Fibroblast of the aortic adventitia (primary cell): ENCODE measurements at regions not wholly inside any gene's neighbourhood (a gene's known extent, or its start where the extent isn't known, plus 50 kb on each side); places are given as distances from the start of the nearest gene placed in this dataset.

Experiments used
- DNase-seq: peaks from one replicate; pipeline ENCODE4 v3.0.0-alpha.2; 2010; ENCODE audit warnings: low read depth
- H3K4me3 ChIP-seq: 2 replicates; pipeline ENCODE4 v1.5.1; 2011; ENCODE audit warnings: low read depth, mild to moderate bottlenecking, control low read depth, low read length, moderate library complexity
- TF ChIP-seq, protein P1 (sequence below): IDR thresholded peaks from 2 replicates; pipeline ENCODE4 v1.5.1; 2011; ENCODE audit warnings: mild to moderate bottlenecking, low read length, control low read depth, inconsistent platforms; ENCODE audit not compliant: insufficient read depth

DNA sequence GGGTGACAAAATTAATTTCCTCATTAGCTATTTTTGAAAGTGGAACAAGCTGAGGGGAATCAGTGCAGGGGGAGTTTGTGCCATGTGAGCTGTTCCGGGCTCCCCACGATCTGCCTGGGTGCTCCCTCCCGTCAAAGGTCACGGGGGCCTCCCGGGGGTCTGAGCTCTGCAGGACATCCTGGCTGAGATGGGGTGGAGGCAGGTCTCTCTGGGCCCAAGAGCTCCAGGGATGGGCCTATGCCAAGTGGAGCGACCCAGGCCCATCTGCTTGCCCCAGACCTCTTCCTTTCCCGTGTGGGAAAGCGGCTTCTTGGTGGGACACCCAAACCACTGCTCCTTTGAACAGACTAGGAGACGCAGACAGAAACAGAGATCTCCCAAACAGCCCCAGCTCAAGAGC lies 143.3 kb upstream of the ID2 start:
- TF ChIP-seq, protein P1, sequence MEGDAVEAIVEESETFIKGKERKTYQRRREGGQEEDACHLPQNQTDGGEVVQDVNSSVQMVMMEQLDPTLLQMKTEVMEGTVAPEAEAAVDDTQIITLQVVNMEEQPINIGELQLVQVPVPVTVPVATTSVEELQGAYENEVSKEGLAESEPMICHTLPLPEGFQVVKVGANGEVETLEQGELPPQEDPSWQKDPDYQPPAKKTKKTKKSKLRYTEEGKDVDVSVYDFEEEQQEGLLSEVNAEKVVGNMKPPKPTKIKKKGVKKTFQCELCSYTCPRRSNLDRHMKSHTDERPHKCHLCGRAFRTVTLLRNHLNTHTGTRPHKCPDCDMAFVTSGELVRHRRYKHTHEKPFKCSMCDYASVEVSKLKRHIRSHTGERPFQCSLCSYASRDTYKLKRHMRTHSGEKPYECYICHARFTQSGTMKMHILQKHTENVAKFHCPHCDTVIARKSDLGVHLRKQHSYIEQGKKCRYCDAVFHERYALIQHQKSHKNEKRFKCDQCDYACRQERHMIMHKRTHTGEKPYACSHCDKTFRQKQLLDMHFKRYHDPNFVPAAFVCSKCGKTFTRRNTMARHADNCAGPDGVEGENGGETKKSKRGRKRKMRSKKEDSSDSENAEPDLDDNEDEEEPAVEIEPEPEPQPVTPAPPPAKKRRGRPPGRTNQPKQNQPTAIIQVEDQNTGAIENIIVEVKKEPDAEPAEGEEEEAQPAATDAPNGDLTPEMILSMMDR = no peak
- DNase-seq = no peak
- no peak overlapping the region for H3K4me3 ChIP-seq

DNA sequence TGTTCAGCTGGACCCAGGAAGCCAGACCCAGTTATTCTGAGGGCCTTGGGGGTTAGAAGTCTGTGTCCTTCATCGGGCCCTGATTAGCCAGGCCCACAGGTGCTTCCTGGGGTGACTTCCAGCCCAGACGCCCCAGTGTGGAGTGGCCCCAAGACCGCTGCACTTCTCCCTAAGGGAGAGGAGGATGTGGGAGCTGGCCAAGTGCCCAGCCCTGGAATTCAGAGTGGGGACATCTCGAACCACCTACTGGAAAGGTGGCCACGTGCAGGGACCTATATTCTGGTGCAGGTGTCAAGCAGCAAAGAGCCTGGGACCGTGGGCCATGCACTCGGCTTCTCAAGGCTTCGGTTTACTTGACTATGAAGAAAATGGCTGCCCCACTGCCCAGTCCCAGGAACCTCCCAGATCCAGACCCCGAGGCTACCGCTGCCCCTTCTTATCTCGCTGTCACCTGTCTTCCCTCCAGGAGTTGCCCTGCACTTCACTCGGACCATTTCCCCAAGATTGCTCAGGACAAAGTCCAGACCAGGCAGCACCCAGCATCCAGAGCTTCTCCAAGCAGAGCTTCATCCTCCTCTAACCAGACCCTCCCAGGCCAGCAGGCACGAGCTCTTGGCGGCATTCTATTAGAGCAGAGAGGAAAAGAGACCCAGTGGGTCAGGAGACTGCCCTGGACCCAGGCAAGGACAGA lies 142.8 kb upstream of the ID2 start:
- TF ChIP-seq, protein P1 = no peak
- no peak for DNase-seq
- H3K4me3 ChIP-seq = no peak overlapping the region

DNA sequence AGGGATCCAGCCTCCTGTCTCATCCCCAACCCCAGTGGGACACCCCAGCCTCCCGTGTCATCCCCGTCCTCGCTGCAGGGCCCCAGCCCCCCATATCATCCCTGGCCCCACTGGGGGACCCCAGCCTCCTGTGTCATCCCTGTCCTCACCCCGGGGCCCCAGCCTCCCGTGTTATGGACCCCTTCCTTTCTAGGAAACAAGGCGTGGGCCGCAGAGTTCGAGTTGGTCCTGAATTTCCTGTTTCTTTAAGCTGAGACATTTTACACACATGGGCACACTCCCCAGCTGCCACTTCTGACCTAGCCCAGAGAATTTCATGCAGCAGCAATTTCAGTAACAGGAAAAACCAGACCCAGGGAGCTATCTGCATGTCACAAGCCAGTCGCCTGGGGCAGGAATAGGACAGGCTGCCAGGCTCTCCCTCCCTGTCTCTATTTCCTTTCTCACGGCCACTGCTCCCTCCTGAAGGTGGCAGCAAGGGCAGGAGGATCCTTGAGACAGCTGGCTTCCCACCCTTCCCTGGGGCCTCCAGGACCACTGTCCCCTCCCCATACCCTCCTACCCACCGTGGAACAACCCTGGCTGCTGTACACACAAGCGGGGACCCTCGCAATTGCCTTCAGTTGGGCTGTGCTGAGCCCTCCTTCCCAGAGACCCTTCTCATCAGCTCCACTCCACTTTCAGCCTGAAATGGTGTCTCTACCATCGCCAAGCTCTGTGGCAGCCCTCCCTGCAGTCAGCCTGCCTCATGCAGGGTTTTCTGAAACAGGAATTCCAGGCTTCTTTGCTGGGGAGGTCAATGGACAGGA lies 141.9 kb upstream of the ID2 start:
- TF ChIP-seq, protein P1 = no peak
- DNase-seq = no peak

DNA sequence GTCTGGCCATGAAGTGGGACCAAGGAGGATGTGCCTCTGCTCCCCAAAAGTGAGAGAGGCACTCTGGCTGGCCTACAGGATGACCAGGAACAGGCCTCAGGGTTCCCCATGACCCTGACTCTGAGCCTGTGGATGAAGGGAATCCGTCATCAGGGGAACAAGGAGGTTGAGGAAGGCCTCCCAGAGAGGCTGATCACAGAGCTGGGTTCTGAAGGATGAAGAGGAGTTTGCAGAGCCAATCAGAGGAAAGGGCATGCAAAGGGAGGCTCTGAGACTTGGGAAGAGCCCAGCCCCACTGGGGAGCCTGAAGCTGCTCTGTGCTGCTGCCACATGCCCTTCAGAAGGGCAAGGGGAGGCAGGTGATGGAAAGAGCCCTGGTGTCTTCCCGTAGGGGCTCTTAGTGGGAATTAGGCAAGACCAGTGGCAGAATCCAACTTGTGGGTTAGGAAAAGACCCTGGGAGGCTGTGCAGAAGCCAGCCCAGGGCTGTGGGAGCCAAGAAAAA lies 141.3 kb upstream of the ID2 start:
- no peak overlapping the region for H3K4me3 ChIP-seq
- DNase-seq = no peak
- TF ChIP-seq, protein P1 = no peak

More for the DNA sequence above, 141.9 kb upstream of the ID2 start:
- no peak overlapping the region for H3K4me3 ChIP-seq

DNA sequence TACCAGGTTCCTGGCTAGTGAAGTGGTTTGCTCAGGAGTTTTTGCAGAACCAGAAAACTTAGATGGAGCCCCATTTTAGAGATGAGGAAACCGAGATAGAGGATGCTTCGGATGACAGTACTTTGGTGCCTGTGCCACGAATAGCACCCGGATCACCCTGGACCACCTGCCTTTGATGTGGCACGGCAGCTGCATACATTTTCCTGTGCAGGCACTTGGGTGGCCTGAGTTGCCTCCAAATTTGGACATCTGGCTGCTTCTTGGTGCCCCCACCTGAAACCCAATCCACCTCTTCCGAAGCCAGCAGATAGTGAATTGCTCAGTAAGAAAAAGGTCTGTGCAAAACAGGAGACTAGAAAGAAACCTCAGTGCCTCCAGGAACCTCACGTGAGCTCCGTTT lies 140.6 kb upstream of the ID2 start:
- TF ChIP-seq, protein P1 = no peak
- no peak overlapping the region for H3K4me3 ChIP-seq

DNA sequence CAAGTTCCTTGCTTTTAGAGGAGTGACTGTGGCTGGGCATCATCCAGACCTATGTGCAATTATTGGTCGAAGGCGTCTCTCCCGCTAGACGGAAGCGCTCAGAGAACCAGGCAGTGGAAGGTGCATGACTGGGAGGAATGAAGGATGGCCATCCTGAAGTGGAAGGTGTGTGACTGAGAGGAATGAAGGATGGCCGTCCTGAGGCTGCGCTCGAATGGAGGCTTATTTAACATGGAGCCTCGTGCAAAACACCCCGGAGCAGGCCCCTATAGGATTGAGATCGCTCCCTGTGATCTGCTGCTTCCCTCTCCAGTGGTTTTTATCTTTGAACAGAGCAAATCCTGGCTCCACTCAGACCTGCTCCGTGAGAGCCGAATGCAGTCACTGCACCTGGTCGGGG lies 140.2 kb upstream of the ID2 start:
- TF ChIP-seq, protein P1 = no peak
- no peak overlapping the region for H3K4me3 ChIP-seq
- no peak for DNase-seq

More for the DNA sequence above, 140.6 kb upstream of the ID2 start:
- no peak for DNase-seq
